HG02588 (cell line): ENCODE measurements at regions not wholly inside any gene's neighbourhood (a gene's known extent, or its start where the extent isn't known, plus 50 kb on each side); places are given as distances from the start of the nearest gene placed in this dataset.
A peak's percentile ranks its signal among the peaks of the same experiment; 100 is the strongest.

Experiments used
- ATAC-seq: cut with Tn5 transposase; IDR thresholded peaks from one replicate; pipeline ENCODE4 v1.9.1; 2021; ENCODE audit warnings: mild to moderate bottlenecking, moderate library complexity; ENCODE audit not compliant: unreplicated experiment

DNA sequence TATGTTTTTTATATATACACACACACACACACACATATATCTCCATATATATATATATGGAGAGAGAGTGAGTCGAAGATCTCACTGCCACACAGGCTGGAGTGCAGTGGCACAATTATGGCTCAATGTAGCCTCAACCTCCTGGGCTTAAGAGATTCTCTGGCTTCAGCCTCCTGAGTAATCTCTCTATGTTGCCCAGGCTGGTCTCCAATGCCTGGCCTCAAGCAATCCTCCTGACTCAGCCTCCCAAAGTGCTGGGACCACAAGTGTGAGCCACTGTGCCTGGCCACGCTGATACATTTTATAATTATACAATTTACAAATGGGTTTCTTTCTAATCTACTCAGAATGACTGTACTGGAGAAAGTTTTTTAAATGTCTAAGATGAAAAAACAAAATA, 664.2 kb downstream of the PTPRC start:
- ATAC-seq = no peak

DNA sequence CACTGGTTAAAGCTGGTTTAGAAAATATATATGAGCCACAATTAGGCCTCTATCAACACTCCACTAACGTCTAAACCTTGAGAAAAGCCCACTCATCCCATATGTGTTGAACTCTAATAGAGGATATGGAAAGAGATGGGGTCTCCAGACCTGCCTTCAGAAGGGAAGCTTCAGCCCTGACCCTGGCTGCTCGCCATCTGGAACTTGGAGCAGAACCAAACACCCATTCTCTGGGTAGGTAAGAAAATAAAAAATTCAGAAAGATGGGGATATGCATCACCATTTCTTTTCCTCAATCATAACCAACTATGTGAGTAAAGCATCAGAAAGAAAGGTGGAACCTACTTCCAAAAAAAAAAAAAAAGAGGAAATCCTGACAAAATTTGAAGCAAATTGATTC, 666.2 kb downstream of the PTPRC start:
- no peak for ATAC-seq

DNA sequence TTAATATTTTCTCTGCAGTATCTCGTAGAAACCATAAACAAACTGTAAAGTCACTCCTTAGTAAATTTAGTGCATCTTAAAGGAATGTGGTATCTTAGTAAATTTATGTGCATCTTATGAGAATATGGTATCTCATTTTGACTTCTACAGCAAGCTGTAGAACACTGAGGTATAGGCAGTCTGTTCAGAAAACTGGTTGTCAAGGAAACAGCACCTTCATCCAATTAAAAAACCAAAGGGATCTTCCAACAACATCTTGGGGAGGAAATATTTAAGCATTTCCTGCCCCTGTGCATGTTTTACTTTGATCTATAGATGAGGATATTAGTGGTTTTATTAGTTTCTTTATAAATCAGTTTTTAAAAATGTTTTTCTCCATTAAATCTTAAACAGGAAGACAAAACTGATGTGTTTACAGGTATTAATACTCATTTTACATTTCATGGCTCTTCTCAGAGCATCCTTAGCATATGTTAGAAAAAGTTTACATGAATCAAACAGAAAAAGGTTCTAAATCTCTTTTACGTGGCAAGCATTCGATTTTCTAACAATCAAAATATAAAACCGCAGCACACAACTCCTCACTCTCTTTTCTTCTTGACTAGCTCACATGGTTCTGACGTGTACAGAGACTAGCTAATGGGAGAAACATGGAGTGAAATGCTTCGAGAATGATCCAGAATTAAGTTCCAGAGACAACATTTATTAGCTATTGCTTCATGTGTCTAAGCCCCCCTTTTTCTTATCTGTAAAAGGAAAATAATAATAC, 668.8 kb downstream of the PTPRC start:
- no peak for ATAC-seq

DNA sequence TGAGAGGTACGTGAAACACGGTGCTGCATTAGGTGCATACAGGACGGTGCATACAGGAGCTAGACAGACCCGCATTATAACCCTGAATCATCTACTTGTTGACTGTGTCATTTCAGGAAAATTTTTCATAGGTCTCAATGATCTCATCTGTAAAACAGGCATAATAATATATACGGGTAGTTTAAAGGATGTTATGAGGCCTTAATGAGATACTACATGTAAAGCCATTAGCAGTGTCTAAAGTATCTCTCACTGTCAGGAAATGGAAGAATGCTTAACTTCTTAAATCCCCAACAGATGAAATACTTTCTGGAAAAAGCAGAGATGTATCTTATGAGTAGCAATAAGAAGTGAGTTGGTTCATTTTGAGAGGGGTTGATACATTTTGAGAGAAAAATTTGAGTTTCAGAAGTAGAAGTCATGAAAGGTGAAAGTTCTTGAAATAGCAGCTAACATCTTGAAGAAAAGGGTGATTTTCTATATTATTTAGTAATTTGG, 669.6 kb downstream of the PTPRC start:
- peak; percentile 72 for ATAC-seq

GRCh38 chr1:199310708-199311107, 671.9 kb downstream of the PTPRC start:
- no peak for ATAC-seq

- ATAC-seq = no peak
These were observed 672.8 kb downstream of the PTPRC start for GRCh38 chr1:199311478-199312262.

- no peak for ATAC-seq
These were observed 673.8 kb downstream of the PTPRC start for GRCh38 chr1:199312626-199313025.

- ATAC-seq = no peak
These were observed 674.6 kb downstream of the PTPRC start for GRCh38 chr1:199313444-199313843.

- no peak for ATAC-seq
These were observed 680.5 kb downstream of the PTPRC start for GRCh38 chr1:199319341-199319740.

GRCh38 chr1:199322278-199322677, 683.4 kb downstream of the PTPRC start:
- no peak for ATAC-seq

GRCh38 chr1:199333180-199333579, 694.3 kb upstream of the NR5A2 start:
- no peak for ATAC-seq

DNA sequence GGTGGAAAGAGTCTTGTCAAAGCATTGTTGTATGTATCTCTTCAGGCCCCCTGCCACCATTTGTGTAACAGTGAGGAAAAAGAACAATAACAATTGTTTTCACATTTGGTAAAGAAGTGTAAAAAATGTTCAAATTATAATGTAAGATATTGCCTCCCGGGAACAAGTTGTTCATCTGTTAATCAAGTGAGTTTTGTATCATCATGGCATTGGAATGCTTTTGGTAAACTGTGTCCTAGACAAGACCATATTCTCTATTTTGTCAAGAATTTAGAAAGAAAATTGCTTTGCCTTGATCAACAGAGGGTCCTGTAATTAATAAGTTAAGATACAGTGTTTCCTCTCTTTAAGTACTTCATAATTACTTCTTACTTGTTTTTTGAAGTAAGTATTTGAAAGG, 692.0 kb upstream of the NR5A2 start:
- ATAC-seq = no peak

GRCh38 chr1:199336745-199337640, 690.5 kb upstream of the NR5A2 start:
- ATAC-seq = no peak

DNA sequence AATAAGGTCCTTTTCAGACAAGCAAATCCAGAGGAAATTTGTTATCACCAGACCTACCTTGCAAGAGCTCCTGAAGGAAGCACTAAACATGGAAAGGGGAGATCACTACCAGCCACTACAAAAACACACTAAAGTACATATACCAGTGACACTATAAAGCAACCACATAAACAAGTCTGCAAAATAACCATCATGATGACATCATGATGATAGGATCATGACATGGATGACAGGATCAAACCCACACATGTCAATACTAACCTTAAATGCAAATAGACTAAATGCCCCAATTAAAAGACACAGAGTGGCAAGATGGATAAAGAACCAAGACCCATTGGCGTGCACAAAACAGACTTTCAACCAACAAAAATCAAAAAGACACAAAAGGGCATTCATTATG, 688.8 kb upstream of the NR5A2 start:
- ATAC-seq = no peak

- no peak for ATAC-seq
These were observed 675.2 kb upstream of the NR5A2 start for GRCh38 chr1:199352351-199352750.

GRCh38 chr1:199353906-199354305, 673.6 kb upstream of the NR5A2 start:
- no peak for ATAC-seq

DNA sequence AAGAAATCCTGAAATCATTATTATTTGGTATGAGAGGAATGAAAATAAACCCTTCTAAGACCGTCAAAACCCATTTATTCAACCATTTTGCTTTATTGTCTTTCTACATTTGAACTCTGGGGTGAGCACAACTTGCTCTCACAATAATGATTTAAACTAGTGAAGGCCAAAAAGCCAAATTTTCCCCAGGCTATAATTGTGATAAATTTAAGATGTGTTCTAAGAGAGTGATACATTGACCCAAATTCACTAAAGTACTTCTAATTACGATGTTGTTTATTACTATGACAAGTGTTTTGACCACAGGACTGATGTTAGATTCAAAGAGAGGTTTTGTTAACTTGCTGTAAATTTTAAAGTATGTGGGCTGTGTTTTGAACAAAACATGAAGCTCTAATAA, 670.9 kb upstream of the NR5A2 start:
- ATAC-seq = no peak

DNA sequence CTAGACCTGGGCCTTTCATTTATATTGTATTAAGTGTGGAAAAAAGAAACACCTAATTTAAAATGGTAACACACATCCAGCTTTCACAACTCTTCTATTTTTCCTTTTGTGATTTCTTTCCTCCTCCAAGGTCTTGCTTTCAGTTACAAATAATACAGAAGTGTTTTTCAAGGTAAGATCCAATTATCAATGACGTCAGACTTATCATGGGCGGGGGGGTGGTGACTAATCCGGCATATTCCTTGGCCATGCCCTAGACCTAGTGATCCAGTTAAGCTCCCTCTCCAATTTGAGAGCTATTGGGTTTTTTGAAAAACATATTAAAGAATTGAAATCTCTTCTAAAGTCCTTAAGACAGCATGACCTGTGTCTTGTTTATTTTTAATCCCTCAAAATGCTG, 669.9 kb upstream of the NR5A2 start:
- ATAC-seq = no peak

DNA sequence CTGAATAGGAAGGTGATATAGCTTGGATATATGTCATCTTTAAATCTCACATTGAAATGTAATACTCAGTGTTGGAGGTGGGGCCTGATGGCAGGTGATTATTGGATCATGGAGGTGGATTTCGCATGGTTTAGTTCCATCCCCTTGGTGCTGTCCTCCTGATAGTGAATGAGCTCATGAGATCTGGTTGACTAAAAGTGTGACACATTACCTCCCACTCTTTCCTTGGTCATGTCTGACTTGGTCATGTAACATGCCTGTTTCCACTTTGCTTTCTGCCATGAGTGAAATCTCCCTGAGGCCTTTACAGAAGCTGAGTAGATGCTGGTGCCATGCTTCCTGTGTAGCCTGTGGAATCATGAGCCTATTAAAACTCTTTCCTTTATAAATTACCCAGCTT, 664.5 kb upstream of the NR5A2 start:
- ATAC-seq = no peak

- no peak for ATAC-seq
These were observed 654.4 kb upstream of the NR5A2 start for GRCh38 chr1:199373139-199373538.

DNA sequence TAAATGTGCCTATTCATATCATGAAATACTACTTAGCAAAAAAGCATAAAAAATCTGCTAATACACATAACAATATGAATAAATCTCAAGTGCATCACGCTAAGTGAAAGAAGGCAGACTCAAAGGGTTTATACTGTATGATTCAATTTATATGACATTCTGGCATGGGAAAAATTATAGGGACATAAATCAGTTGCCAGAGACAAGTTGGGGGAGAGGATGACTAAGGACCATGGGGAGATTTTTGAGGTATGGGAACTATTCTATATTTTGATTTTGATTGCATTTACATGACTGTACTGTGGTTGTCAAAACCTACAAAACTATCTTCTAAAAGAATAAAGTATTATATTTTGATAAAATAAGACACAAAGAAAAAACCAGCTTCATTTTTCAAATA, 650.3 kb upstream of the NR5A2 start:
- no peak for ATAC-seq
